Activated CD8-positive, alpha-beta memory T cell treated with anti-CD3 and anti-CD28 coated beads, Interleukin-2, amount 10 ng/mL, durations not matched to agents 7 days and 5 days (primary cell): ENCODE measurements at regions not wholly inside any gene's neighbourhood (a gene's known extent, or its start where the extent isn't known, plus 50 kb on each side); places are given as distances from the start of the nearest gene placed in this dataset.

ENCODE experiments used
- ATAC-seq: fragments of 150-1000 bp; cut with Tn5 transposase; one replicate; pipeline ENCODE4 v1.10.0; 2021; ENCODE audit warnings: moderate library complexity
- CTCF ChIA-PET: fragments of 350-600 bp; sonication (Branson Sonifier 250); formaldehyde crosslinking; loops from one replicate; lab custom pipeline; 2021; ENCODE audit warnings: antibody characterized with exemption; lab: Charles Lee
- DNase-seq: peaks from one replicate; pipeline ENCODE4 v3.0.0-alpha.2; 2020
- H3K27ac Mint-ChIP-seq: one replicate; pipeline ENCODE4 v1.8.0; 2021; ENCODE audit warnings: mild to moderate bottlenecking, mixed read lengths
- H3K27me3 Mint-ChIP-seq: one replicate; pipeline ENCODE4 v1.8.0; 2021; ENCODE audit warnings: mixed read lengths
- H3K36me3 Mint-ChIP-seq: one replicate; pipeline ENCODE4 v1.8.0; 2021; ENCODE audit warnings: mild to moderate bottlenecking, mixed read lengths
- H3K4me1 Mint-ChIP-seq: one replicate; pipeline ENCODE4 v1.8.0; 2021; ENCODE audit warnings: mixed read lengths
- H3K4me3 Mint-ChIP-seq: one replicate; pipeline ENCODE4 v1.8.0; 2021; ENCODE audit warnings: mild to moderate bottlenecking, moderate library complexity, mixed read lengths
- H3K9me3 Mint-ChIP-seq: one replicate; pipeline ENCODE4 v1.8.0; 2022; ENCODE audit warnings: low read depth, mixed read lengths

- H3K4me3 Mint-ChIP-seq: no peak overlapping the region
- H3K4me1 Mint-ChIP-seq: no peaks in the 10 kb centered on the region
- no peaks in the 10 kb centered on the region for H3K9me3 Mint-ChIP-seq
- no peak for DNase-seq
- CTCF ChIA-PET: no interaction called here
- H3K36me3 Mint-ChIP-seq: no peaks in the 10 kb centered on the region
- no peak overlapping the region for H3K27ac Mint-ChIP-seq
- no peaks in the 10 kb centered on the region for H3K27me3 Mint-ChIP-seq
- no peak for ATAC-seq
Measured at GRCh38 chr2:149743842-149744448, 156.4 kb upstream of the MMADHC start.

GRCh38 chr2:149741646-149742045 lies 154.1 kb upstream of the MMADHC start:
- no peak for DNase-seq
- Mint-ChIP-seq H3K4me3 (no peak overlapping the region), H3K36me3 (no peaks in the 10 kb centered on the region), H3K4me1 (no peaks in the 10 kb centered on the region), H3K27ac (no peak overlapping the region), H3K27me3 (no peaks in the 10 kb centered on the region), H3K9me3 (no peaks in the 10 kb centered on the region)
- CTCF ChIA-PET: no interaction called here
- ATAC-seq: no peak

- CTCF ChIA-PET: no interaction called here
- DNase-seq (no peak), ATAC-seq (no peak)
- no peaks in the 10 kb centered on the region for H3K27me3 Mint-ChIP-seq
- no peaks in the 10 kb centered on the region for H3K36me3 Mint-ChIP-seq
- no peaks in the 10 kb centered on the region for H3K9me3 Mint-ChIP-seq
- no peaks in the 10 kb centered on the region for H3K4me1 Mint-ChIP-seq
- no peak overlapping the region for H3K27ac Mint-ChIP-seq
- H3K4me3 Mint-ChIP-seq: no peak overlapping the region
Measured at GRCh38 chr2:149740490-149740889, 152.9 kb upstream of the MMADHC start.

GRCh38 chr2:149739883-149740265 lies 152.3 kb upstream of the MMADHC start:
- CTCF ChIA-PET: no interaction called here
- no peak overlapping the region for H3K27ac Mint-ChIP-seq
- no peaks in the 10 kb centered on the region for H3K36me3 Mint-ChIP-seq
- no peaks in the 10 kb centered on the region for H3K4me1 Mint-ChIP-seq
- DNase-seq: no peak
- no peak for ATAC-seq
- H3K4me3 Mint-ChIP-seq: no peak overlapping the region
- H3K9me3 Mint-ChIP-seq: no peaks in the 10 kb centered on the region
- no peaks in the 10 kb centered on the region for H3K27me3 Mint-ChIP-seq

- Mint-ChIP-seq H3K4me3 (no peak overlapping the region), H3K27me3 (no peaks in the 10 kb centered on the region), H3K4me1 (no peaks in the 10 kb centered on the region), H3K36me3 (no peaks in the 10 kb centered on the region), H3K27ac (no peak overlapping the region), H3K9me3 (no peaks in the 10 kb centered on the region)
- DNase-seq (no peak), ATAC-seq (no peak)
- CTCF ChIA-PET: no interaction called here
Measured at GRCh38 chr2:149739171-149739882, 151.8 kb upstream of the MMADHC start.

- H3K27me3 Mint-ChIP-seq: no peaks in the 10 kb centered on the region
- ATAC-seq (no peak), DNase-seq (no peak)
- no peak overlapping the region for H3K4me3 Mint-ChIP-seq
- no peaks in the 10 kb centered on the region for H3K4me1 Mint-ChIP-seq
- CTCF ChIA-PET: no interaction called here
- H3K9me3 Mint-ChIP-seq: no peaks in the 10 kb centered on the region
- H3K36me3 Mint-ChIP-seq: no peaks in the 10 kb centered on the region
- no peak overlapping the region for H3K27ac Mint-ChIP-seq
Measured at GRCh38 chr2:149738767-149739166, 151.2 kb upstream of the MMADHC start.

GRCh38 chr2:149737896-149738295 lies 150.3 kb upstream of the MMADHC start:
- Mint-ChIP-seq H3K9me3 (no peaks in the 10 kb centered on the region), H3K27me3 (no peaks in the 10 kb centered on the region), H3K36me3 (no peaks in the 10 kb centered on the region), H3K4me3 (no peak overlapping the region), H3K27ac (no peak overlapping the region), H3K4me1 (no peaks in the 10 kb centered on the region)
- DNase-seq (no peak), ATAC-seq (no peak)
- CTCF ChIA-PET: no interaction called here

GRCh38 chr2:149735237-149735958 lies 147.8 kb upstream of the MMADHC start:
- no peaks in the 10 kb centered on the region for H3K4me1 Mint-ChIP-seq
- no peaks in the 10 kb centered on the region for H3K36me3 Mint-ChIP-seq
- H3K27ac Mint-ChIP-seq: no peak overlapping the region
- H3K9me3 Mint-ChIP-seq: no peaks in the 10 kb centered on the region
- ATAC-seq (no peak), DNase-seq (no peak)
- CTCF ChIA-PET: no interaction called here
- H3K4me3 Mint-ChIP-seq: no peak overlapping the region
- H3K27me3 Mint-ChIP-seq: no peaks in the 10 kb centered on the region

- no peak for ATAC-seq
- no peaks in the 10 kb centered on the region for H3K36me3 Mint-ChIP-seq
- H3K4me3 Mint-ChIP-seq: no peak overlapping the region
- no peaks in the 10 kb centered on the region for H3K4me1 Mint-ChIP-seq
- CTCF ChIA-PET: no interaction called here
- no peak for DNase-seq
- H3K27ac Mint-ChIP-seq: no peak overlapping the region
- H3K27me3 Mint-ChIP-seq: no peaks in the 10 kb centered on the region
- no peaks in the 10 kb centered on the region for H3K9me3 Mint-ChIP-seq
Measured at GRCh38 chr2:149733936-149734685, 146.5 kb upstream of the MMADHC start.

GRCh38 chr2:149732730-149733290 lies 145.2 kb upstream of the MMADHC start:
- Mint-ChIP-seq H3K9me3 (no peaks in the 10 kb centered on the region), H3K27ac (no peak overlapping the region), H3K36me3 (no peaks in the 10 kb centered on the region), H3K4me3 (no peak overlapping the region), H3K27me3 (no peaks in the 10 kb centered on the region), H3K4me1 (no peaks in the 10 kb centered on the region)
- CTCF ChIA-PET: no interaction called here
- DNase-seq (no peak), ATAC-seq (no peak)

GRCh38 chr2:149732001-149732685 lies 144.6 kb upstream of the MMADHC start:
- H3K4me1 Mint-ChIP-seq: no peaks in the 10 kb centered on the region
- H3K36me3 Mint-ChIP-seq: no peaks in the 10 kb centered on the region
- H3K9me3 Mint-ChIP-seq: no peaks in the 10 kb centered on the region
- CTCF ChIA-PET: no interaction called here
- DNase-seq (no peak), ATAC-seq (no peak)
- H3K4me3 Mint-ChIP-seq: no peak overlapping the region
- H3K27me3 Mint-ChIP-seq: no peaks in the 10 kb centered on the region
- no peak overlapping the region for H3K27ac Mint-ChIP-seq

GRCh38 chr2:149731079-149731478 lies 143.5 kb upstream of the MMADHC start:
- no peaks in the 10 kb centered on the region for H3K36me3 Mint-ChIP-seq
- H3K9me3 Mint-ChIP-seq: no peaks in the 10 kb centered on the region
- no peaks in the 10 kb centered on the region for H3K27me3 Mint-ChIP-seq
- CTCF ChIA-PET: no interaction called here
- no peak overlapping the region for H3K27ac Mint-ChIP-seq
- ATAC-seq (no peak), DNase-seq (no peak)
- H3K4me1 Mint-ChIP-seq: no peaks in the 10 kb centered on the region
- H3K4me3 Mint-ChIP-seq: no peak overlapping the region

- no peaks in the 10 kb centered on the region for H3K9me3 Mint-ChIP-seq
- H3K27me3 Mint-ChIP-seq: no peaks in the 10 kb centered on the region
- no peaks in the 10 kb centered on the region for H3K4me1 Mint-ChIP-seq
- no peak overlapping the region for H3K27ac Mint-ChIP-seq
- ATAC-seq (no peak), DNase-seq (no peak)
- CTCF ChIA-PET: no interaction called here
- H3K4me3 Mint-ChIP-seq: no peak overlapping the region
- no peaks in the 10 kb centered on the region for H3K36me3 Mint-ChIP-seq
Measured at GRCh38 chr2:149729586-149729985, 142.0 kb upstream of the MMADHC start.
